Heart left ventricle (tissue), 16 donors: ENCODE measurements at regions not wholly inside any gene's neighbourhood (a gene's known extent, or its start where the extent isn't known, plus 50 kb on each side); places are given as distances from the start of the nearest gene placed in this dataset.

Experiments
- ATAC-seq, 4 donors: fragments of 200-7000 bp; cut with Tn5 transposase; one replicate each; pipeline ENCODE4 v1.9.1; 2020 to 2022; ENCODE audit warnings: moderate library complexity in 4 of 4, mild to moderate bottlenecking in 3 of 4, moderate number of reproducible peaks in 1 of 4
- DNase-seq, 5 donors: peaks; one replicate each; pipeline ENCODE4 v3.0.0-alpha.2; 2020
- H3K27ac ChIP-seq, 12 donors: fragments of 200-600 bp; sonication (generic) in 4 of 12; one replicate each; pipeline versions ENCODE4 v1.5.0 to v1.8.0; 2016 to 2022; ENCODE audit warnings: mild to moderate bottlenecking in 2 of 12
- H3K27me3 ChIP-seq, 9 donors: fragments of 200-600 bp; sonication (generic) in 2 of 9; one replicate each; pipeline versions ENCODE4 v1.5.1 to v1.8.0; 2016 to 2022; ENCODE audit warnings: mild to moderate bottlenecking in 3 of 9
- H3K36me3 ChIP-seq, 9 donors: fragments of 200-600 bp; sonication (generic) in 2 of 9; one replicate each; pipeline versions ENCODE4 v1.5.0 to v1.8.0; 2018 to 2022; ENCODE audit warnings: mild to moderate bottlenecking in 2 of 9
- H3K4me1 ChIP-seq, 12 donors: fragments of 200-600 bp; sonication (generic) in 4 of 12; one replicate each; pipeline versions ENCODE4 v1.5.0 to v1.8.0; 2016 to 2022; ENCODE audit warnings: mild to moderate bottlenecking in 3 of 12
- H3K4me3 ChIP-seq, 12 donors: fragments of 200-600 bp; sonication (generic) in 4 of 12; one replicate each; pipeline versions ENCODE4 v1.5.0 to v1.8.0; 2017 to 2022; ENCODE audit warnings: mild to moderate bottlenecking in 9 of 12, moderate library complexity in 4 of 12
- H3K9me3 ChIP-seq, 12 donors: fragments of 200-600 bp; sonication (generic) in 4 of 12; one replicate each; pipeline versions ENCODE4 v1.5.0 to v1.8.0; 2016 to 2022; ENCODE audit warnings: mild to moderate bottlenecking in 1 of 12
- POLR2A ChIP-seq, 2 donors: fragments of 450-650 bp; IDR thresholded peaks; one replicate each; pipeline ENCODE4 v1.6.1; 2017; ENCODE audit warnings: antibody characterized with exemption in 2 of 2, mild to moderate bottlenecking in 2 of 2, moderate library complexity in 2 of 2
- WGBS, 4 donors: extraction: QIAGEN DNeasy Blood & Tissue Kit in 2 of 4; methylation state at CpG; one replicate each; pipeline versions ENCODE4 v1.1.5 to v1.1.7; 2013 to 2018; 5-methylcytosine and 5-hydroxymethylcytosine counted together
- intact Hi-C, 10 donors: fragments of 100-400 bp; cut with DNase I; formaldehyde crosslinking; loops; one replicate each; pipeline versions ENCODE4 v1.11.1 to v1.14.2; 2022
- TF ChIP-seq, protein P1 (sequence below), 12 donors: fragments of 200-600 bp; sonication (generic) in 4 of 12; IDR thresholded peaks; one replicate each; pipeline versions ENCODE4 v1.5.0 to v1.8.0; 2018 to 2022; ENCODE audit warnings: antibody characterized with exemption in 12 of 12, mild to moderate bottlenecking in 5 of 12
- donor health status: ischemic (EF 13 %, LVEDD 7.1; RV severe dilation, severe dysfunction).
- donor health status: healthy with polysubstance abuse.
- donor health status: DM: no; HTN: yes; CAD: no.
- donor health status: DM: no; HTN: no; CAD: no.
- donor health status: ischemic (EF 25% LVEDD 6.9; RV normal size, moderate dysfunction).
- donor health status: ischemic (EF 25% LVEDD 5.7; RV mildly dilated, moderate dysfunction).
- donor health status: healthy.
- donor health status: DM: yes; HTN: yes; CAD: no.
- donor health status: ischemic (EF 35%, LVEDD 5.7; RV mildly dilated, moderate dysfunction).
- donor health status: nonischemic (EF 11% LVEDD 7.7; RV severe dilation, severe dysfunction).
- donor health status: DM: yes; HTN: yes; CAD: no.
- donor health status: PGD.
- donor health status: ischemic (EF 29% LVEDD 5.4; RV normal size, mild dysfunction).
- donor health status: nonischemic (EF 23%, LVEDD 6.1; RV moderate dilation, normal function).

DNA sequence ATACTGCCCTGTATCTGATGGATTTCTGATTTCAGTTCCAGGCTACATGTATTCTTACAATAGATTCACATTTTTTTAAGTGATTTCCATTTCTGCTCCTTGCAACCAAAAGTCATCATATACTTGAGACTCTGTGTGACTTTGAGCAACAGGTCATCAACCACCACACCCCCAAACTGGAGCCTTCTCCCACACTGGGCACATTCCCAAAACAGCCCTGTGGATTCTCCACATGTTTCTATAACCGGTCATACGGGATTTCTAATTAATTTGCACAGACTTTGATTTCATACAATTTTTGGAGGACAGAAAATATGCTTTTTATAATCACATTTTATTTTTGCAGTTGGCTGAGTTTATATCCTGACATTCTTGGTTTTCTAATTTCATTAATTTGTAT lies 317.2 kb upstream of the ID4 start:
- DNase-seq (no peak), ATAC-seq (no peak)
- no peak overlapping the region for H3K27ac ChIP-seq
- H3K27me3 ChIP-seq = no peaks in the 10 kb centered on the region
- WGBS, 4 donors = 76 to 83% (median 78%) methylated on average over 2 of the region's 2 CpGs
- TF ChIP-seq POLR2A (IDR thresholded peaks at IDR 0.05) = no peak
- TF ChIP-seq, protein P1, sequence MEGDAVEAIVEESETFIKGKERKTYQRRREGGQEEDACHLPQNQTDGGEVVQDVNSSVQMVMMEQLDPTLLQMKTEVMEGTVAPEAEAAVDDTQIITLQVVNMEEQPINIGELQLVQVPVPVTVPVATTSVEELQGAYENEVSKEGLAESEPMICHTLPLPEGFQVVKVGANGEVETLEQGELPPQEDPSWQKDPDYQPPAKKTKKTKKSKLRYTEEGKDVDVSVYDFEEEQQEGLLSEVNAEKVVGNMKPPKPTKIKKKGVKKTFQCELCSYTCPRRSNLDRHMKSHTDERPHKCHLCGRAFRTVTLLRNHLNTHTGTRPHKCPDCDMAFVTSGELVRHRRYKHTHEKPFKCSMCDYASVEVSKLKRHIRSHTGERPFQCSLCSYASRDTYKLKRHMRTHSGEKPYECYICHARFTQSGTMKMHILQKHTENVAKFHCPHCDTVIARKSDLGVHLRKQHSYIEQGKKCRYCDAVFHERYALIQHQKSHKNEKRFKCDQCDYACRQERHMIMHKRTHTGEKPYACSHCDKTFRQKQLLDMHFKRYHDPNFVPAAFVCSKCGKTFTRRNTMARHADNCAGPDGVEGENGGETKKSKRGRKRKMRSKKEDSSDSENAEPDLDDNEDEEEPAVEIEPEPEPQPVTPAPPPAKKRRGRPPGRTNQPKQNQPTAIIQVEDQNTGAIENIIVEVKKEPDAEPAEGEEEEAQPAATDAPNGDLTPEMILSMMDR (IDR thresholded peaks at IDR 0.05) = no peak
- no peaks in the 10 kb centered on the region for H3K4me1 ChIP-seq
- H3K4me3 ChIP-seq = no peak overlapping the region
- H3K36me3 ChIP-seq = no peaks in the 10 kb centered on the region
- peaks cover 0 to 21% (median 10%) of the 10 kb centered on the region in 12 donors for H3K9me3 ChIP-seq
- intact Hi-C loops = no loop called here

DNA sequence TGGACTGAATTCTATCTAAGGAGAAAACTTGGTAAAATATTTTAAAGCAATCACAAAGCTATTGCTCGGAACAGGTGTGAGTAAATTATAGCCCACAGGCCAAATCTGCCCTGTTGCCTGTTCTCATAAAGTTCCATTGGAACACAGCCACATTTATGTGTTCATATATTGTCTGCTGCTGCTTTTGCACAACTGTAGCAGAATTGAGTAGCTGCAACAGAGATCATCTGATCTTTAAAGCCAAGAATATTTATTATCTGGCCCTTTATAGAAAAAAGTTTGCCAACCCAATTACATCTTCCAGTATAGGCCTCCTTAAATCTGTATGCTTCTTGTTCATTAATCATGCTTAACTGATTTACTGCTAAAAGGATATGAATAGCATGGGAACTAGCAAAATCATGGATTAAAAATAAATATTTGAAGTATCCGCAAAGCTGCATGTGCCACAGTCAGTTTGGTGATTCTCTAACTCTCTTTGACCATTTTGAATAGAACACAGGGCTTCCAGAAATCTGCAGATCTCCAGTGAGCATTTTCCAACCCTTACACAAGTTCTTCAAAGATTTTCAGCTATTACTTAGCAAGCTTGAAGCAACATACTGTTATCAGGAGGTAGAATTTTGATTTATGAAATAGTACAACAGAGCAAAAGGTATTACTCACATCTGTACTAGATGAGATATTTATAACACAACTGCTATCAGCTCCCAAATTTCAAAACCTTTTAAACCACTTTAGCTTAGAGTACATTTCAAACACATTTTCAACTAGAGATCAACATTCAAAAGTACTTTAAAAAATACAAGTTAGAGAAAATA lies 312.6 kb upstream of the ID4 start:
- intact Hi-C loops = no loop called here
- ATAC-seq = no peak
- no peaks in the 10 kb centered on the region for H3K36me3 ChIP-seq
- 78 to 89% (median 85%) methylated on average over 2 of the region's 2 CpGs for WGBS, 4 donors
- H3K27me3 ChIP-seq = no peaks in the 10 kb centered on the region
- H3K4me3 ChIP-seq = no peak overlapping the region
- TF ChIP-seq POLR2A (IDR thresholded peaks at IDR 0.05) = no peak
- TF ChIP-seq, protein P1 (IDR thresholded peaks at IDR 0.05) = no peak
- no peaks in the 10 kb centered on the region for H3K9me3 ChIP-seq
- no peak overlapping the region for H3K27ac ChIP-seq
- no peaks in the 10 kb centered on the region for H3K4me1 ChIP-seq
- DNase-seq = no peak

DNA sequence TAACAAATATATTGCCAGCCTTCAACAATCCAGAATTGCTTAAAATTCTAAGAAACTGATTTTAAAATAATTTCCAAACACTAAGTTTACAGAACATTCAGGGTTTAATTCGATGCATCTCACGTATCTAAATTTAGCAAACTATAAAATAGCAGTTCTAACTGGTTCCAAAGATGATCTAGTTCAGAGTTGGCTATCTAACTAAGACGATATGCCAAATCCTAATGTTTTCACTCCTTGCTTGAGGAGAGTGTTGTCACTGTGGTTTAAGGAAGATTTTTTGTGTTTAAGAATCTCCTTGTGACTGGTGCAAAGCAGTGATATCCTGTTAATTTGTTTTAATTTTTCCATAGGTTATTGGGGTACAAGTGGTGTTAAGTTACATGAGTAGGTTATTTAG lies 311.5 kb upstream of the ID4 start:
- H3K27me3 ChIP-seq = no peaks in the 10 kb centered on the region
- ATAC-seq (no peak), DNase-seq (no peak)
- intact Hi-C loops = no loop called here
- TF ChIP-seq POLR2A (IDR thresholded peaks at IDR 0.05) = no peak
- TF ChIP-seq, protein P1 (IDR thresholded peaks at IDR 0.05) = no peak
- no peak overlapping the region for H3K27ac ChIP-seq
- H3K4me3 ChIP-seq = no peak overlapping the region
- H3K9me3 ChIP-seq = no peaks in the 10 kb centered on the region
- no peaks in the 10 kb centered on the region for H3K36me3 ChIP-seq
- 64 to 68% (median 66%) methylated on average over 3 of the region's 3 CpGs for WGBS, 4 donors
- H3K4me1 ChIP-seq = no peaks in the 10 kb centered on the region

DNA sequence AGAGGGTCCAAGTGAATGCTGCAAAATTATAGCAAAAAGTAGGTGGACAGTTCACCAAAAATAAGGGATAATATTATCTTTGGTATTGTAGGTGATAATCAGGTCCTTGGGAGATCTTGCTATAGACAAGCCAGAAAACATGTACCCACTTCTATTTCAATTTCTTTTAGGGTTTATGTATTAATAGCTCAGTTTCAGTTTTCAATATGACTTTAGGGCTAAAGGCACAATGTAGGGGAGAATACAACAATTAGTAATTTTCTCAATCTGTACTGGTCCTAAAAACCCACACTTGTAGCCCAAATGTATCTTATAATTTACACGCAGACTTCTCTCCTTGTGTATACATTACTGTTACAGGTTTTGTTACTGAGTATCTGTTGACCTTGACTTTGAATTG lies 307.0 kb upstream of the ID4 start:
- WGBS, 4 donors = 96 to 98% (median 97%) methylated on average over 1 of the region's 1 CpG
- intact Hi-C loops = no loop called here
- Histone ChIP-seq H3K4me3 (no peak overlapping the region), H3K9me3 (no peaks in the 10 kb centered on the region), H3K27ac (no peak overlapping the region), H3K36me3 (no peaks in the 10 kb centered on the region), H3K27me3 (no peaks in the 10 kb centered on the region), H3K4me1 (no peaks in the 10 kb centered on the region)
- no peak for TF ChIP-seq POLR2A (IDR thresholded peaks at IDR 0.05)
- TF ChIP-seq, protein P1 (IDR thresholded peaks at IDR 0.05) = no peak
- DNase-seq (no peak), ATAC-seq (no peak)
